ENCODE measurements at regions not wholly inside any gene's neighbourhood (a gene's known extent, or its start where the extent isn't known, plus 50 kb on each side); places are given as distances from the start of the nearest gene placed in this dataset.

GRCh38 chr6:146914489-146915483 lies 289.4 kb upstream of the STXBP5 start:
- DNase-seq (ENCODE audit: low read depth in 2 of 2) = peak; percentile 98 to 99
- Histone ChIP-seq H2AFZ (ENCODE audit: low read length) (no peak overlapping the region), H3K79me2 (ENCODE audit: control insufficient read depth, insufficient read depth, low read length) (peaks cover 2% of the 10 kb centered on the region), H3K27ac (ENCODE audit: insufficient read depth, low read length) (peak overlapping the region; percentile 100), H3K9me3 (ENCODE audit: control insufficient read depth, insufficient read depth, low read depth, low read length) (no peaks in the 10 kb centered on the region), H3K27me3 (ENCODE audit: control insufficient read depth, insufficient read depth, low read length) (no peaks in the 10 kb centered on the region), H3K4me3 (replicated peaks in 1 of 4; ENCODE audit: control extremely low read depth in 1 of 4, insufficient read depth in 1 of 4, low read depth in 3 of 4, low read length in 4 of 4) (peak overlapping the region; percentile 37 to 53 (median 43)), H3K4me1 (ENCODE audit: control insufficient read depth, extremely low read depth, insufficient read depth, low read length) (peaks cover 18% of the 10 kb centered on the region), H3K4me2 (ENCODE audit: extremely low read depth, insufficient read depth, low read length) (peak overlapping the region; percentile 98), H3K36me3 (ENCODE audit: control insufficient read depth, insufficient read depth, low read length) (no peaks in the 10 kb centered on the region), H4K20me1 (ENCODE audit: control insufficient read depth, extremely low read depth, insufficient read depth, low read length) (no peaks in the 10 kb centered on the region), H3K9ac (ENCODE audit: insufficient read depth, low read length) (peak overlapping the region; percentile 69)
- no peak for TF ChIP-seq CTCF (conservative IDR thresholded peaks at IDR 0.05 in 1 of 2, IDR thresholded peaks at IDR 0.05 in 1 of 2; ENCODE audit: low read depth in 1 of 2, low read length in 2 of 2)
- no peak for TF ChIP-seq EZH2 (IDR thresholded peaks at IDR 0.05; ENCODE audit: low read length, missing control alignments)

GRCh38 chr6:146915671-146916127 lies 288.5 kb upstream of the STXBP5 start:
- Histone ChIP-seq H3K4me1 (ENCODE audit: control insufficient read depth, extremely low read depth, insufficient read depth, low read length) (peaks cover 18% of the 10 kb centered on the region), H3K79me2 (ENCODE audit: control insufficient read depth, insufficient read depth, low read length) (peaks cover 2% of the 10 kb centered on the region), H3K27me3 (ENCODE audit: control insufficient read depth, insufficient read depth, low read length) (no peaks in the 10 kb centered on the region), H3K27ac (ENCODE audit: insufficient read depth, low read length) (peak overlapping the region; percentile 100), H3K4me2 (ENCODE audit: extremely low read depth, insufficient read depth, low read length) (peak overlapping the region; percentile 98), H3K4me3 (replicated peaks in 1 of 4; ENCODE audit: control extremely low read depth in 1 of 4, insufficient read depth in 1 of 4, low read depth in 3 of 4, low read length in 4 of 4) (peak overlapping the region in 3 of 4 experiments; percentile 23 to 53 (median 37)), H2AFZ (ENCODE audit: low read length) (peak overlapping the region; percentile 6), H4K20me1 (ENCODE audit: control insufficient read depth, extremely low read depth, insufficient read depth, low read length) (no peaks in the 10 kb centered on the region), H3K36me3 (ENCODE audit: control insufficient read depth, insufficient read depth, low read length) (no peaks in the 10 kb centered on the region), H3K9ac (ENCODE audit: insufficient read depth, low read length) (no peak overlapping the region), H3K9me3 (ENCODE audit: control insufficient read depth, insufficient read depth, low read depth, low read length) (no peaks in the 10 kb centered on the region)
- TF ChIP-seq EZH2 (IDR thresholded peaks at IDR 0.05; ENCODE audit: low read length, missing control alignments) (no peak), CTCF (conservative IDR thresholded peaks at IDR 0.05 in 1 of 2, IDR thresholded peaks at IDR 0.05 in 1 of 2; ENCODE audit: low read depth in 1 of 2, low read length in 2 of 2) (no peak)
- DNase-seq (ENCODE audit: low read depth in 2 of 2) = peak; percentile 36 to 64

- no peak for DNase-seq (ENCODE audit: low read depth in 2 of 2)
- no peak overlapping the region for H2AFZ ChIP-seq (ENCODE audit: low read length)
- no peak for TF ChIP-seq CTCF (conservative IDR thresholded peaks at IDR 0.05 in 1 of 2, IDR thresholded peaks at IDR 0.05 in 1 of 2; ENCODE audit: low read depth in 1 of 2, low read length in 2 of 2)
- no peak for TF ChIP-seq EZH2 (IDR thresholded peaks at IDR 0.05; ENCODE audit: low read length, missing control alignments)
- H3K36me3 ChIP-seq (ENCODE audit: control insufficient read depth, insufficient read depth, low read length) = no peaks in the 10 kb centered on the region
- H3K4me1 ChIP-seq (ENCODE audit: control insufficient read depth, extremely low read depth, insufficient read depth, low read length) = peaks cover 18% of the 10 kb centered on the region
- no peaks in the 10 kb centered on the region for H4K20me1 ChIP-seq (ENCODE audit: control insufficient read depth, extremely low read depth, insufficient read depth, low read length)
- H3K4me3 ChIP-seq (replicated peaks in 1 of 4; ENCODE audit: control extremely low read depth in 1 of 4, insufficient read depth in 1 of 4, low read depth in 3 of 4, low read length in 4 of 4) = no peak overlapping the region
- no peaks in the 10 kb centered on the region for H3K27me3 ChIP-seq (ENCODE audit: control insufficient read depth, insufficient read depth, low read length)
- no peaks in the 10 kb centered on the region for H3K9me3 ChIP-seq (ENCODE audit: control insufficient read depth, insufficient read depth, low read depth, low read length)
- peak overlapping the region; percentile 100 for H3K27ac ChIP-seq (ENCODE audit: insufficient read depth, low read length)
- H3K79me2 ChIP-seq (ENCODE audit: control insufficient read depth, insufficient read depth, low read length) = peaks cover 2% of the 10 kb centered on the region
- H3K4me2 ChIP-seq (ENCODE audit: extremely low read depth, insufficient read depth, low read length) = no peak overlapping the region
- H3K9ac ChIP-seq (ENCODE audit: insufficient read depth, low read length) = no peak overlapping the region
Measured at GRCh38 chr6:146916435-146917025, 287.7 kb upstream of the STXBP5 start.
